Caco-2 (cell line): ENCODE measurements at regions not wholly inside any gene's neighbourhood (a gene's known extent, or its start where the extent isn't known, plus 50 kb on each side); places are given as distances from the start of the nearest gene placed in this dataset.

Source experiments
- BruUV-seq: library from RNA; stranded (reverse); fragments of 400-500 nt; replicated peaks from 2 replicates; lab custom pipeline; 2021; lab: Mats Ljungman, UMichigan
- CTCF ChIA-PET: fragments of 300-600 bp; sonication (Branson Sonifier 250); formaldehyde crosslinking; loops from one replicate; lab custom pipeline; 2022; ENCODE audit warnings: antibody characterized with exemption; lab: Charles Lee
- POLR2A ChIA-PET: fragments of 300-600 bp; sonication (Branson Sonifier 250); formaldehyde crosslinking; loops from one replicate; lab custom pipeline; 2022; ENCODE audit warnings: antibody characterized with exemption; lab: Charles Lee
- DNase-seq, 2 experiments: peaks; one replicate each; pipeline versions ENCODE4 v3.0.0 to v3.0.0-alpha.2; 2020 to 2022
- H3K27me3 ChIP-seq: replicated peaks from 2 replicates; pipeline ENCODE4 v1.6.0; 2011; ENCODE audit warnings: low read length; ENCODE audit not compliant: control insufficient read depth, insufficient read depth
- H3K36me3 ChIP-seq: 2 replicates; pipeline ENCODE4 v1.5.1; 2011; ENCODE audit warnings: low read length; ENCODE audit not compliant: control insufficient read depth, insufficient read depth
- H3K4me1 ChIP-seq: fragments of 250-450 bp; sonication (Bioruptor Pico); 2 replicates; pipeline ENCODE4 v1.5.1; 2020; ENCODE audit warnings: mild to moderate bottlenecking
- H3K4me3 ChIP-seq: 2 replicates; pipeline ENCODE4 v1.5.1; 2011; ENCODE audit warnings: low read depth, mild to moderate bottlenecking, control low read depth, low read length
- H3K9me3 ChIP-seq: fragments of 250-450 bp; sonication (Bioruptor Pico); 2 replicates; pipeline ENCODE4 v1.5.1; 2020; ENCODE audit warnings: mild to moderate bottlenecking, moderate library complexity
- H3K27ac Mint-ChIP-seq: one replicate; pipeline ENCODE4 v1.8.0; 2022; ENCODE audit warnings: mixed read lengths; ENCODE audit not compliant: unreplicated experiment
- H3K27me3 Mint-ChIP-seq: one replicate; pipeline ENCODE4 v1.8.0; 2022; ENCODE audit warnings: mixed read lengths; ENCODE audit not compliant: insufficient read depth, unreplicated experiment
- H3K36me3 Mint-ChIP-seq: one replicate; pipeline ENCODE4 v1.8.0; 2022; ENCODE audit warnings: mild to moderate bottlenecking, mixed read lengths; ENCODE audit not compliant: insufficient read depth, unreplicated experiment
- H3K4me1 Mint-ChIP-seq: one replicate; pipeline ENCODE4 v1.8.0; 2022; ENCODE audit warnings: low read depth, mixed read lengths; ENCODE audit not compliant: unreplicated experiment
- H3K4me3 Mint-ChIP-seq: one replicate; pipeline ENCODE4 v1.8.0; 2022; ENCODE audit warnings: mild to moderate bottlenecking, moderate library complexity, mixed read lengths; ENCODE audit not compliant: unreplicated experiment
- H3K9me3 Mint-ChIP-seq: one replicate; pipeline ENCODE4 v1.8.0; 2022; ENCODE audit warnings: mixed read lengths; ENCODE audit not compliant: unreplicated experiment
- CTCF ChIP-seq, 2 experiments: fragments of 200-600 bp in 1 of 2; IDR thresholded peaks; 1 replicate in 1 of 2; 2 replicates in 1 of 2; pipeline versions ENCODE4 v1.5.1 to v1.8.0; 2011 to 2022; ENCODE audit warnings: antibody characterized with exemption in 1 of 2, control low read depth in 1 of 2, inconsistent platforms in 1 of 2, low read depth in 1 of 2, low read length in 1 of 2, mild to moderate bottlenecking in 1 of 2, moderate library complexity in 1 of 2; ENCODE audit not compliant: insufficient read depth in 1 of 2, severe bottlenecking in 1 of 2, unreplicated experiment in 1 of 2
- intact Hi-C: fragments of 100-400 bp; cut with micrococcal nuclease; formaldehyde crosslinking; loops from one replicate; pipeline ENCODE4 v1.10.0; 2022; ENCODE audit not compliant: unreplicated experiment

- Mint-ChIP-seq H3K9me3 (no peaks in the 10 kb centered on the region), H3K4me3 (no peak overlapping the region), H3K36me3 (peaks cover 5% of the 10 kb centered on the region), H3K4me1 (no peaks in the 10 kb centered on the region), H3K27me3 (no peaks in the 10 kb centered on the region), H3K27ac (no peak overlapping the region)
- Histone ChIP-seq H3K9me3 (no peaks in the 10 kb centered on the region), H3K4me1 (0 out of 2 replicates have a peak, but pooled peaks cover 7% of the 10 kb centered on the region), H3K36me3 (no peaks in the 10 kb centered on the region), H3K27me3 (no peaks in the 10 kb centered on the region), H3K4me3 (no peak overlapping the region)
- ChIA-PET POLR2A (no interaction called here), CTCF (no interaction called here)
- intact Hi-C loops = no loop called here
- BruUV-seq = no TSS peak
- no peak for DNase-seq
- no peak for TF ChIP-seq CTCF (IDR thresholded peaks at IDR 0.05; ENCODE audit: insufficient read depth in 1 of 2, low read depth in 1 of 2, low read length in 1 of 2, severe bottlenecking in 1 of 2, unreplicated experiment in 1 of 2)
Observed at GRCh38 chr17:71976011-71976649, 144.7 kb upstream of the SOX9 start.

GRCh38 chr17:71978435-71978834 is 142.4 kb upstream of the SOX9 start:
- TF ChIP-seq CTCF (IDR thresholded peaks at IDR 0.05; ENCODE audit: insufficient read depth in 1 of 2, low read depth in 1 of 2, low read length in 1 of 2, severe bottlenecking in 1 of 2, unreplicated experiment in 1 of 2) = no peak
- Histone ChIP-seq H3K36me3 (no peaks in the 10 kb centered on the region), H3K4me3 (no peak overlapping the region), H3K27me3 (no peaks in the 10 kb centered on the region), H3K4me1 (0 out of 2 replicates have a peak, but pooled peaks cover 7% of the 10 kb centered on the region), H3K9me3 (no peaks in the 10 kb centered on the region)
- H3K4me3 Mint-ChIP-seq = no peak overlapping the region
- H3K36me3 Mint-ChIP-seq = peaks cover 5% of the 10 kb centered on the region
- no TSS peak for BruUV-seq
- no peaks in the 10 kb centered on the region for H3K27me3 Mint-ChIP-seq
- H3K27ac Mint-ChIP-seq = no peak overlapping the region
- ChIA-PET CTCF (no interaction called here), POLR2A (no interaction called here)
- no peaks in the 10 kb centered on the region for H3K9me3 Mint-ChIP-seq
- intact Hi-C loops = no loop called here
- no peaks in the 10 kb centered on the region for H3K4me1 Mint-ChIP-seq
- no peak for DNase-seq

- H3K4me1 ChIP-seq = no peaks in the 10 kb centered on the region
- BruUV-seq = no TSS peak
- Mint-ChIP-seq H3K4me1 (no peaks in the 10 kb centered on the region), H3K4me3 (no peak overlapping the region), H3K27ac (no peak overlapping the region), H3K36me3 (peaks cover 5% of the 10 kb centered on the region), H3K27me3 (no peaks in the 10 kb centered on the region), H3K9me3 (no peaks in the 10 kb centered on the region)
- CTCF ChIA-PET = no interaction called here
- H3K36me3 ChIP-seq = no peaks in the 10 kb centered on the region
- H3K27me3 ChIP-seq = no peaks in the 10 kb centered on the region; the same call in 1 of the 2 replicates
- no peak for TF ChIP-seq CTCF (IDR thresholded peaks at IDR 0.05; ENCODE audit: insufficient read depth in 1 of 2, low read depth in 1 of 2, low read length in 1 of 2, severe bottlenecking in 1 of 2, unreplicated experiment in 1 of 2)
- H3K9me3 ChIP-seq = no peaks in the 10 kb centered on the region
- no peak for DNase-seq
- no peak overlapping the region for H3K4me3 ChIP-seq
- intact Hi-C loops = no loop called here
- POLR2A ChIA-PET = no interaction called here
Observed at GRCh38 chr17:71980171-71980570, 140.6 kb upstream of the SOX9 start.
